Neuronal stem cell (in vitro differentiated cells): ENCODE measurements at regions not wholly inside any gene's neighbourhood (a gene's known extent, or its start where the extent isn't known, plus 50 kb on each side); places are given as distances from the start of the nearest gene placed in this dataset.
A peak's percentile ranks its signal among the peaks of the same experiment; 100 is the strongest.

Experiments used
- DNase-seq: peaks from one replicate; pipeline ENCODE4 v3.0.0-alpha.2; 2013; ENCODE audit warnings: low spot score
- H2AFZ ChIP-seq: one replicate; pipeline ENCODE4 v1.6.1; 2013; ENCODE audit warnings: mild to moderate bottlenecking, low read length, inconsistent platforms
- H2AK5ac ChIP-seq: 2 replicates; pipeline ENCODE4 v1.6.1; 2013; ENCODE audit warnings: low read depth, mild to moderate bottlenecking, inconsistent platforms, low read length, moderate library complexity, mixed read lengths
- H2BK120ac ChIP-seq: 2 replicates; pipeline ENCODE4 v1.6.1; 2013; ENCODE audit warnings: low read depth, mild to moderate bottlenecking, inconsistent platforms, low read length, moderate library complexity, mixed read lengths
- H2BK12ac ChIP-seq: one replicate; pipeline ENCODE4 v1.6.1; 2013; ENCODE audit warnings: low read length, inconsistent platforms
- H2BK15ac ChIP-seq: 2 replicates; pipeline ENCODE4 v1.6.1; 2013; ENCODE audit warnings: mild to moderate bottlenecking, low read length, inconsistent platforms, mixed read lengths
- H2BK5ac ChIP-seq: one replicate; pipeline ENCODE4 v1.6.1; 2013; ENCODE audit warnings: inconsistent platforms, mild to moderate bottlenecking, low read length, moderate library complexity
- H3K14ac ChIP-seq: one replicate; pipeline ENCODE4 v1.6.1; 2013; ENCODE audit warnings: low read length, inconsistent platforms
- H3K18ac ChIP-seq: 2 replicates; pipeline ENCODE4 v1.6.1; 2013; ENCODE audit warnings: low read length, inconsistent platforms
- H3K23ac ChIP-seq: 2 replicates; pipeline ENCODE4 v1.6.1; 2013; ENCODE audit warnings: low read depth, mild to moderate bottlenecking, mixed read lengths, low read length, inconsistent platforms; ENCODE audit not compliant: poor library complexity
- H3K27ac ChIP-seq: replicated peaks from 3 replicates; pipeline ENCODE4 v1.5.1; 2013; ENCODE audit warnings: low read length, inconsistent platforms
- H3K27me3 ChIP-seq, 3 experiments: 2 replicates each; pipeline ENCODE4 v1.6.1; 2013; ENCODE audit warnings: low read length in 3 of 3, mild to moderate bottlenecking in 2 of 3, inconsistent platforms in 1 of 3, low read depth in 1 of 3, mixed read lengths in 1 of 3, moderate library complexity in 1 of 3; ENCODE audit not compliant: control insufficient read depth in 3 of 3, insufficient read depth in 3 of 3
- H3K36me3 ChIP-seq, 2 donors: replicated peaks in 1 of 2; 2 replicates each; pipeline ENCODE4 v1.6.1; 2013; ENCODE audit warnings: low read length in 2 of 2; ENCODE audit not compliant: control insufficient read depth in 2 of 2, insufficient read depth in 2 of 2
- H3K4ac ChIP-seq: 2 replicates; pipeline ENCODE4 v1.6.1; 2013; ENCODE audit warnings: inconsistent platforms, mild to moderate bottlenecking, low read length, moderate library complexity
- H3K4me1 ChIP-seq, 2 donors: 1 replicate in 1 of 2; 2 replicates in 1 of 2; pipeline ENCODE4 v1.6.1; 2013; ENCODE audit warnings: low read length in 2 of 2, low read depth in 1 of 2; ENCODE audit not compliant: control insufficient read depth in 2 of 2, insufficient read depth in 1 of 2
- H3K4me2 ChIP-seq: one replicate; pipeline ENCODE4 v1.6.1; 2013; ENCODE audit warnings: mild to moderate bottlenecking, low read length, inconsistent platforms; ENCODE audit not compliant: insufficient read depth, poor library complexity, severe bottlenecking
- H3K4me3 ChIP-seq, 2 donors: 2 replicates each; pipeline ENCODE4 v1.5.1; 2013; ENCODE audit warnings: low read length in 2 of 2, mild to moderate bottlenecking in 2 of 2, inconsistent platforms in 1 of 2, moderate library complexity in 1 of 2
- H3K79me1 ChIP-seq: one replicate; pipeline ENCODE4 v1.6.1; 2013; ENCODE audit warnings: low read depth, mild to moderate bottlenecking, inconsistent platforms, low read length, moderate library complexity
- H3K9ac ChIP-seq: one replicate; pipeline ENCODE4 v1.6.1; 2013; ENCODE audit warnings: mild to moderate bottlenecking, low read depth, low read length, inconsistent platforms; ENCODE audit not compliant: poor library complexity
- H3K9me3 ChIP-seq, 2 donors: replicated peaks in 1 of 2; 2 replicates each; pipeline versions ENCODE3 to v1.6.1; 2013; ENCODE audit warnings: low read length in 2 of 2, mild to moderate bottlenecking in 2 of 2, inconsistent platforms in 1 of 2, low read depth in 1 of 2, mixed read lengths in 1 of 2, moderate library complexity in 1 of 2; ENCODE audit not compliant: control insufficient read depth in 2 of 2, insufficient read depth in 1 of 2
- H4K8ac ChIP-seq: one replicate; pipeline ENCODE4 v1.6.1; 2013; ENCODE audit warnings: low read depth, mild to moderate bottlenecking, inconsistent platforms, low read length, moderate library complexity
- H4K91ac ChIP-seq: one replicate; pipeline ENCODE4 v1.6.1; 2013; ENCODE audit warnings: low read length, low read depth, mild to moderate bottlenecking, inconsistent platforms; ENCODE audit not compliant: poor library complexity
- WGBS, 2 donors: extraction: QIAGEN DNeasy Blood & Tissue Kit; methylation state at CpG; one replicate each; pipeline ENCODE4 v1.1.7; 2013; ENCODE audit warnings: missing lambda C conversion rate in 2 of 2, mixed read lengths in 1 of 2; ENCODE audit not compliant: insufficient read length in 2 of 2, insufficient replicate concordance in 1 of 2; ENCODE audit errors: extremely low coverage in 2 of 2; 5-methylcytosine and 5-hydroxymethylcytosine counted together

DNA sequence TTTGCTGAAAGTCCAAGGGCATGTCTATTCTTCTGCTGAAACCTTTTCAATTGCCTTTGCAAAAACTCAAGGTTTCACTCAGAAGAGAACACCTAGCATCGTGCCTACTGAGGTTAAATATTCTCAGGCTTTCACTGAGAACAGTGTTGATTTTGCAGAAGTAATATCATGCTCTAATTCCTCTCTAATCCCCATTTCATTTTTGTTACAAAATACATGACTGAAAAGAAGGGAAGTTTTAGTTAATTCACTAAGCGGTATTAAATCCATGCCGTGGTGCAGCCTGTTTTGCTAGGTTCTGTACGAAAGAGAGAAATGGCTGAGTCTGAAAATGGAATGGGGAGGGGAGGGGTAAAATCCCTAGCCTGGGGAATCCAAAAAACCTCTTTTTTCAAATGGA lies 163.2 kb upstream of the CAMK1G start:
- no peaks in the 10 kb centered on the region for H3K27me3 ChIP-seq
- no peak overlapping the region for H2AFZ ChIP-seq
- H3K23ac ChIP-seq: no peak overlapping the region
- no peak overlapping the region for H3K14ac ChIP-seq
- no peaks in the 10 kb centered on the region for H3K36me3 ChIP-seq
- DNase-seq: no peak
- WGBS, 2 donors: no CpG with 5 or more reads among the region's 4 CpGs
- H2AK5ac ChIP-seq: no peak overlapping the region
- H4K91ac ChIP-seq: no peak overlapping the region
- H2BK120ac ChIP-seq: no peak overlapping the region
- H4K8ac ChIP-seq: no peak overlapping the region
- no peak overlapping the region for H3K4me3 ChIP-seq
- H3K9ac ChIP-seq: no peak overlapping the region
- H3K79me1 ChIP-seq: no peaks in the 10 kb centered on the region
- H3K4ac ChIP-seq: no peak overlapping the region
- H3K27ac ChIP-seq: no peak overlapping the region
- H2BK5ac ChIP-seq: no peak overlapping the region
- peaks cover 0 to 26% of the 10 kb centered on the region in 2 donors for H3K4me1 ChIP-seq
- H2BK15ac ChIP-seq: no peak overlapping the region
- H3K4me2 ChIP-seq: no peak overlapping the region
- no peak overlapping the region for H2BK12ac ChIP-seq
- H3K9me3 ChIP-seq: no peaks in the 10 kb centered on the region
- H3K18ac ChIP-seq: no peak overlapping the region

DNA sequence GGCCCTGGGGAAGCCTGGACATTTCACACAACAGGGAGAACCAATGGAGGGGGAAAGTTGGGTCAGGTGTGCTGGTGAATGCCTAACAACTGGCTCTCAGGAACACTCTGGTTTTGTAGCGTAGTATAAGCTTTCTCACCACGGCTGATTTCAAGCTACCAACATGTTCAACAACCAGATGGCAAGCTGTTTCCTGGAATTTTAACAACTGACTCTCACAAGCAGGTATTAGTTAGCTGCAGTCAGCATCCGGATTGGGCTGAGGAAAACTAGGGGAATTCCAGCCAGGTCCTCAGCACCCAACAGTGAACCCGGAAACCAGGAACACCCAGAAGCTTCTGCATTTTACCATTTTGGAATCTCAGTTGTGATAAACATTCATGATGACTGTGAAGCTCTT lies 162.3 kb upstream of the CAMK1G start:
- Histone ChIP-seq H4K91ac (no peak overlapping the region), H3K18ac (peak overlapping the region; percentile 50)
- WGBS, 2 donors: no CpG with 5 or more reads among the region's 4 CpGs

GRCh38 chr1:209421978-209422680 lies 161.4 kb upstream of the CAMK1G start:
- Histone ChIP-seq H3K9ac (no peak overlapping the region), H3K27ac (no peak overlapping the region), H3K23ac (no peak overlapping the region), H2AFZ (no peak overlapping the region), H3K4me2 (no peak overlapping the region), H4K91ac (no peak overlapping the region), H3K36me3 (no peaks in the 10 kb centered on the region), H3K4ac (no peak overlapping the region), H3K27me3 (no peaks in the 10 kb centered on the region), H3K79me1 (no peaks in the 10 kb centered on the region), H3K9me3 (no peaks in the 10 kb centered on the region), H2BK5ac (no peak overlapping the region), H3K14ac (no peak overlapping the region), H2BK120ac (no peak overlapping the region), H3K4me3 (no peak overlapping the region), H2BK15ac (no peak overlapping the region), H2AK5ac (no peak overlapping the region), H3K4me1 (peaks cover 0 to 29% of the 10 kb centered on the region in 2 donors), H4K8ac (no peak overlapping the region), H2BK12ac (no peak overlapping the region), H3K18ac (no peak overlapping the region)
- WGBS, 2 donors: no CpG with 5 or more reads among the region's 5 CpGs
- no peak for DNase-seq

More for the DNA sequence above, 162.3 kb upstream of the CAMK1G start:
- peaks cover 0 to 29% of the 10 kb centered on the region in 2 donors for H3K4me1 ChIP-seq
- H3K9me3 ChIP-seq: no peaks in the 10 kb centered on the region
- no peak overlapping the region for H3K14ac ChIP-seq
- no peak overlapping the region for H3K4me3 ChIP-seq
- H3K4me2 ChIP-seq: no peak overlapping the region
- H4K8ac ChIP-seq: no peak overlapping the region
- no peak overlapping the region for H3K9ac ChIP-seq
- no peak overlapping the region for H2BK120ac ChIP-seq
- H3K79me1 ChIP-seq: no peaks in the 10 kb centered on the region
- DNase-seq: no peak
- no peak overlapping the region for H2AK5ac ChIP-seq
- H2BK12ac ChIP-seq: no peak overlapping the region
- H2AFZ ChIP-seq: no peak overlapping the region
- no peak overlapping the region for H2BK5ac ChIP-seq
- H3K27ac ChIP-seq: no peak overlapping the region
- peak overlapping the region; percentile 43 for H2BK15ac ChIP-seq
- H3K27me3 ChIP-seq: no peaks in the 10 kb centered on the region
- no peak overlapping the region for H3K23ac ChIP-seq
- H3K36me3 ChIP-seq: no peaks in the 10 kb centered on the region
- no peak overlapping the region for H3K4ac ChIP-seq

GRCh38 chr1:209425959-209426358 lies 157.6 kb upstream of the CAMK1G start:
- no CpG with 5 or more reads among the region's 5 CpGs for WGBS, 2 donors
- Histone ChIP-seq H2AK5ac (no peak overlapping the region), H3K18ac (peak overlapping the region; percentile 35)

More at GRCh38 chr1:209425959-209426358, 157.6 kb upstream of the CAMK1G start:
- no peak overlapping the region for H4K8ac ChIP-seq
- no peak overlapping the region for H2BK12ac ChIP-seq
- no peaks in the 10 kb centered on the region for H3K27me3 ChIP-seq
- no peak for DNase-seq
- no peak overlapping the region for H3K4me2 ChIP-seq
- H4K91ac ChIP-seq: no peak overlapping the region
- no peak overlapping the region for H2BK5ac ChIP-seq
- H2AFZ ChIP-seq: no peak overlapping the region
- no peak overlapping the region for H3K27ac ChIP-seq
- H3K9ac ChIP-seq: no peak overlapping the region
- no peak overlapping the region for H3K4me3 ChIP-seq
- H3K36me3 ChIP-seq: no peaks in the 10 kb centered on the region
- H3K9me3 ChIP-seq: no peaks in the 10 kb centered on the region
- peaks cover 0 to 34% of the 10 kb centered on the region in 2 donors for H3K4me1 ChIP-seq
- no peak overlapping the region for H2BK120ac ChIP-seq
- H3K4ac ChIP-seq: no peak overlapping the region
- H2BK15ac ChIP-seq: peak overlapping the region; percentile 26
- no peak overlapping the region for H3K14ac ChIP-seq
- no peaks in the 10 kb centered on the region for H3K79me1 ChIP-seq
- H3K23ac ChIP-seq: no peak overlapping the region
